WERI-Rb-1 (cell line): ENCODE measurements at regions not wholly inside any gene's neighbourhood (a gene's known extent, or its start where the extent isn't known, plus 50 kb on each side); places are given as distances from the start of the nearest gene placed in this dataset.

Source experiments
- DNase-seq: peaks from one replicate; pipeline ENCODE4 v3.0.0-alpha.2; 2020
- H3K27ac ChIP-seq: fragments of 250-450 bp; sonication (Bioruptor Pico); 2 replicates; pipeline ENCODE4 v1.5.1; 2020; ENCODE audit warnings: mild to moderate bottlenecking, moderate library complexity
- H3K27me3 ChIP-seq: fragments of 250-450 bp; sonication (Bioruptor Pico); 2 replicates; pipeline ENCODE4 v1.5.1; 2021; ENCODE audit warnings: mild to moderate bottlenecking, low read depth, moderate library complexity; ENCODE audit not compliant: insufficient read depth, severe bottlenecking
- H3K36me3 ChIP-seq: fragments of 250-450 bp; sonication (Bioruptor Pico); 2 replicates; pipeline ENCODE4 v1.5.1; 2020; ENCODE audit warnings: mild to moderate bottlenecking, moderate library complexity
- H3K4me3 ChIP-seq: 2 replicates; pipeline ENCODE4 v1.5.1; 2011; ENCODE audit warnings: low read depth, mild to moderate bottlenecking, control low read depth, low read length
- H3K9me3 ChIP-seq: fragments of 250-450 bp; sonication (Bioruptor Pico); 2 replicates; pipeline ENCODE4 v1.5.1; 2021; ENCODE audit warnings: mild to moderate bottlenecking, moderate library complexity; ENCODE audit not compliant: severe bottlenecking
- CTCF ChIP-seq: IDR thresholded peaks from 2 replicates; pipeline ENCODE4 v1.5.1; 2011; ENCODE audit warnings: low read depth, mild to moderate bottlenecking, control low read depth, inconsistent platforms, low read length

GRCh38 chr5:120779674-120780073, 315.6 kb downstream of the PRR16 start:
- no peak overlapping the region for H3K27ac ChIP-seq
- no peak for TF ChIP-seq CTCF
- no peaks in the 10 kb centered on the region for H3K9me3 ChIP-seq
- H3K36me3 ChIP-seq = no peaks in the 10 kb centered on the region
- H3K4me3 ChIP-seq = no peak overlapping the region
- DNase-seq = no peak
- no peaks in the 10 kb centered on the region for H3K27me3 ChIP-seq

- Histone ChIP-seq H3K9me3 (no peaks in the 10 kb centered on the region), H3K27ac (no peak overlapping the region), H3K27me3 (no peaks in the 10 kb centered on the region), H3K4me3 (no peak overlapping the region), H3K36me3 (no peaks in the 10 kb centered on the region)
- TF ChIP-seq CTCF = no peak
- no peak for DNase-seq
Measured at GRCh38 chr5:120788481-120788880, 324.4 kb downstream of the PRR16 start.

GRCh38 chr5:120789918-120790317, 325.8 kb downstream of the PRR16 start:
- DNase-seq = no peak
- no peak for TF ChIP-seq CTCF
- H3K36me3 ChIP-seq = no peaks in the 10 kb centered on the region
- H3K4me3 ChIP-seq = no peak overlapping the region
- no peaks in the 10 kb centered on the region for H3K27me3 ChIP-seq
- no peaks in the 10 kb centered on the region for H3K9me3 ChIP-seq
- H3K27ac ChIP-seq = no peak overlapping the region

- Histone ChIP-seq H3K36me3 (no peaks in the 10 kb centered on the region), H3K27me3 (no peaks in the 10 kb centered on the region), H3K9me3 (no peaks in the 10 kb centered on the region), H3K27ac (no peak overlapping the region), H3K4me3 (no peak overlapping the region)
- TF ChIP-seq CTCF = no peak
- DNase-seq = no peak
Measured at GRCh38 chr5:120790339-120790738, 326.2 kb downstream of the PRR16 start.

- Histone ChIP-seq H3K27ac (no peak overlapping the region), H3K9me3 (no peaks in the 10 kb centered on the region), H3K4me3 (no peak overlapping the region), H3K27me3 (no peaks in the 10 kb centered on the region), H3K36me3 (no peaks in the 10 kb centered on the region)
- DNase-seq = no peak
- no peak for TF ChIP-seq CTCF
Measured at GRCh38 chr5:120792477-120792876, 328.4 kb downstream of the PRR16 start.

- no peak for DNase-seq
- Histone ChIP-seq H3K9me3 (no peaks in the 10 kb centered on the region), H3K27me3 (no peaks in the 10 kb centered on the region), H3K4me3 (no peak overlapping the region), H3K27ac (no peak overlapping the region), H3K36me3 (no peaks in the 10 kb centered on the region)
- no peak for TF ChIP-seq CTCF
Measured at GRCh38 chr5:120794121-120794520, 330.0 kb downstream of the PRR16 start.
